ENCODE measurements at regions not wholly inside any gene's neighbourhood (a gene's known extent, or its start where the extent isn't known, plus 50 kb on each side); places are given as distances from the start of the nearest gene placed in this dataset.

DNA sequence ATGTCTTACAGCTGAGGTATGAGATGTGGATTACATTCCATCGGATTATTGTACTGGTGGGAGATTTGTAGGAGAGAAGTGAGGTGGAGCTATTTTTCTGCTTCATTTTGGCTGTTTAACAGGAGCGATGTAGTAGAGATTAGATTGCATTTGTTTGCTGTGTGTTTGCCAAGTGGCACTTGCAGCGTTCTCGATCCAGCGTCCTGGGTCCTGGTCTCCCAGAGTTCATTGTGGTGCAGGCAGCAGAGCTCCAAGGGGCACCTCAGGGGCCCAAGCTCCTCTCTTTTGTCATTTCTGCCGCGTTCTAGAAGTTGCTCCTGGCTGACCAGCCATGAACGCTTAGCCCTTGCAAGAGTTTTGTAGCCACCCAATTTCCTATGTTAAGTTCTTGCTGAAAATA is 210.1 kb upstream of the APCDD1 start:
- TF ChIP-seq TAF1 (IDR thresholded peaks at IDR 0.05; ENCODE audit: low read depth): no peak
- TF ChIP-seq, protein P1, sequence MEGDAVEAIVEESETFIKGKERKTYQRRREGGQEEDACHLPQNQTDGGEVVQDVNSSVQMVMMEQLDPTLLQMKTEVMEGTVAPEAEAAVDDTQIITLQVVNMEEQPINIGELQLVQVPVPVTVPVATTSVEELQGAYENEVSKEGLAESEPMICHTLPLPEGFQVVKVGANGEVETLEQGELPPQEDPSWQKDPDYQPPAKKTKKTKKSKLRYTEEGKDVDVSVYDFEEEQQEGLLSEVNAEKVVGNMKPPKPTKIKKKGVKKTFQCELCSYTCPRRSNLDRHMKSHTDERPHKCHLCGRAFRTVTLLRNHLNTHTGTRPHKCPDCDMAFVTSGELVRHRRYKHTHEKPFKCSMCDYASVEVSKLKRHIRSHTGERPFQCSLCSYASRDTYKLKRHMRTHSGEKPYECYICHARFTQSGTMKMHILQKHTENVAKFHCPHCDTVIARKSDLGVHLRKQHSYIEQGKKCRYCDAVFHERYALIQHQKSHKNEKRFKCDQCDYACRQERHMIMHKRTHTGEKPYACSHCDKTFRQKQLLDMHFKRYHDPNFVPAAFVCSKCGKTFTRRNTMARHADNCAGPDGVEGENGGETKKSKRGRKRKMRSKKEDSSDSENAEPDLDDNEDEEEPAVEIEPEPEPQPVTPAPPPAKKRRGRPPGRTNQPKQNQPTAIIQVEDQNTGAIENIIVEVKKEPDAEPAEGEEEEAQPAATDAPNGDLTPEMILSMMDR (IDR thresholded peaks at IDR 0.05; ENCODE audit: poor library complexity, severe bottlenecking): no peak
- TF ChIP-seq EZH2 (IDR thresholded peaks at IDR 0.05; ENCODE audit: borderline replicate concordance, insufficient read depth, low read length, poor library complexity, severe bottlenecking): no peak
- TF ChIP-seq RAD21 (conservative IDR thresholded peaks at IDR 0.05): no peak
